GM12875 (cell line): ENCODE measurements at regions not wholly inside any gene's neighbourhood (a gene's known extent, or its start where the extent isn't known, plus 50 kb on each side); places are given as distances from the start of the nearest gene placed in this dataset.

ENCODE experiments used
- H3K4me3 ChIP-seq: one replicate; pipeline ENCODE4 v1.5.1; 2011; ENCODE audit warnings: low read depth, low read length, control low read depth
- CTCF ChIP-seq: IDR thresholded peaks from 2 replicates; pipeline ENCODE4 v1.5.1; 2011; ENCODE audit warnings: low read depth, mild to moderate bottlenecking, control low read depth, inconsistent platforms, low read length, moderate library complexity, borderline replicate concordance; ENCODE audit not compliant: insufficient read depth

- no peak overlapping the region for H3K4me3 ChIP-seq
- no peak for TF ChIP-seq CTCF
These were observed 106.2 kb downstream of the SHANK2 start for GRCh38 chr11:71145988-71146824.

- H3K4me3 ChIP-seq = no peak overlapping the region
These were observed 107.0 kb downstream of the SHANK2 start for GRCh38 chr11:71145368-71145767.

GRCh38 chr11:71144736-71145135 lies 107.6 kb downstream of the SHANK2 start:
- no peak overlapping the region for H3K4me3 ChIP-seq
- TF ChIP-seq CTCF = no peak

More at GRCh38 chr11:71145368-71145767, 107.0 kb downstream of the SHANK2 start:
- TF ChIP-seq CTCF = no peak

GRCh38 chr11:71144010-71144409 lies 108.4 kb downstream of the SHANK2 start:
- no peak overlapping the region for H3K4me3 ChIP-seq
- TF ChIP-seq CTCF = no peak

GRCh38 chr11:71140206-71140919 lies 112.0 kb downstream of the SHANK2 start:
- no peak for TF ChIP-seq CTCF
- no peak overlapping the region for H3K4me3 ChIP-seq

- H3K4me3 ChIP-seq = no peak overlapping the region
- no peak for TF ChIP-seq CTCF
These were observed 112.7 kb downstream of the SHANK2 start for GRCh38 chr11:71139516-71140205.
